H1 (cell line): ENCODE measurements at regions not wholly inside any gene's neighbourhood (a gene's known extent, or its start where the extent isn't known, plus 50 kb on each side); places are given as distances from the start of the nearest gene placed in this dataset.

Source experiments
- ASH2L ChIP-seq: fragments of 200-600, 300-600 bp; sonication (generic); IDR thresholded peaks from one replicate; pipeline ENCODE4 v1.7.1; 2017; ENCODE audit warnings: low read length
- BACH1 ChIP-seq: IDR thresholded peaks from 2 replicates; pipeline ENCODE4 v1.6.1; 2012; ENCODE audit warnings: low read length, improper control_type of control experiment
- EGR1 ChIP-seq: IDR thresholded peaks from 2 replicates; pipeline ENCODE4 v1.6.1; 2011; ENCODE audit warnings: low read depth, low read length, borderline replicate concordance
- EP300 ChIP-seq, 2 experiments: IDR thresholded peaks; 1 replicate in 1 of 2; 2 replicates in 1 of 2; pipeline ENCODE4 v1.6.1; 2011 to 2012; ENCODE audit warnings: low read depth in 2 of 2, low read length in 2 of 2, mild to moderate bottlenecking in 2 of 2, borderline replicate concordance in 1 of 2, inconsistent platforms in 1 of 2, moderate library complexity in 1 of 2
- EZH2 ChIP-seq: fragments of 200-600 bp; sonication (generic); IDR thresholded peaks from 2 replicates; pipeline ENCODE4 v1.7.1; 2012; ENCODE audit warnings: low read depth, mild to moderate bottlenecking, moderate library complexity, low read length, inconsistent platforms; ENCODE audit not compliant: severe bottlenecking
- JUND ChIP-seq: IDR thresholded peaks from 2 replicates; pipeline ENCODE4 v1.6.1; 2011; ENCODE audit warnings: mild to moderate bottlenecking, improper control_type of control experiment, low read length
- POLR2A ChIP-seq, 2 experiments: IDR thresholded peaks; 1 replicate in 1 of 2; 2 replicates in 1 of 2; pipeline ENCODE4 v1.6.1; 2011; ENCODE audit warnings: low read depth in 2 of 2, low read length in 2 of 2, mild to moderate bottlenecking in 2 of 2; ENCODE audit errors: control extremely low read depth in 1 of 2
- RAD21 ChIP-seq, 2 experiments: IDR thresholded peaks in 1 of 2; conservative IDR thresholded peaks in 1 of 2; 2 replicates each; pipeline ENCODE4 v1.6.1; 2011; ENCODE audit warnings: low read depth in 2 of 2, low read length in 2 of 2, improper control_type of control experiment in 1 of 2, inconsistent platforms in 1 of 2, mild to moderate bottlenecking in 1 of 2, moderate library complexity in 1 of 2
- TAF7 ChIP-seq: optimal IDR thresholded peaks from 2 replicates; pipeline ENCODE3; 2011; ENCODE audit warnings: low read depth, mild to moderate bottlenecking, inconsistent platforms, low read length, moderate library complexity, borderline replicate concordance
- YY1 ChIP-seq: IDR thresholded peaks from 2 replicates; pipeline ENCODE4 v1.6.1; 2011; ENCODE audit warnings: low read depth, mild to moderate bottlenecking, low read length
- TF ChIP-seq, protein P1 (sequence below), 3 experiments: IDR thresholded peaks; 1 replicate in 2 of 3; 2 replicates in 1 of 3; pipeline versions ENCODE4 v1.5.1 to v1.6.1; 2011; ENCODE audit warnings: low read length in 3 of 3, mild to moderate bottlenecking in 3 of 3, inconsistent platforms in 2 of 3, low read depth in 1 of 3, moderate library complexity in 1 of 3; ENCODE audit not compliant: insufficient read depth in 1 of 3; ENCODE audit errors: control extremely low read depth in 1 of 3
- TF ChIP-seq, protein P2 (sequence below): IDR thresholded peaks from 2 replicates; pipeline ENCODE4 v1.6.1; 2012; ENCODE audit warnings: inconsistent platforms
- TF ChIP-seq, protein P3 (sequence below): IDR thresholded peaks from 2 replicates; pipeline ENCODE4 v1.6.1; 2011; ENCODE audit warnings: low read length, improper control_type of control experiment
- TF ChIP-seq, protein P4 (sequence below): IDR thresholded peaks from 2 replicates; pipeline ENCODE4 v1.6.1; 2012; ENCODE audit warnings: low read length, inconsistent platforms

DNA sequence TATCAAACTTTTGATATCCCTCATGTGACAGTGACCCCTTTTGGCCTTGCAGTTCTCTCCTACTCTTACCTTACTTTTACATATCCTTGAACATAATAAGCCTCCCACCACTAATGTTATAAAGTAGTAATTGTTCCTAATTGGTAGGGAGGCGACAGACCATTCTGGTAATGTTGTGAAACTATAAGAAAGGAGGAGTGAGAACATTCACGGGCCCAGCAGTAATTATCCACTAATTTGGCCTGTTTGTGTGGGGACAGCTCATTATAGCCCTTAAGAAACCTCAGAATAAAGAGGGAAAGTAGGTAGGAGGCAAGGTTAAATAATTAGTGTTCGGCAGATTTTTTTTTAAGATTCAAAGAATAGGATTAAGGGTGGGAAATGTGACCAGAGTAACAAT lies 1046.5 kb upstream of the ARRDC3 start:
- TF ChIP-seq, protein P1, sequence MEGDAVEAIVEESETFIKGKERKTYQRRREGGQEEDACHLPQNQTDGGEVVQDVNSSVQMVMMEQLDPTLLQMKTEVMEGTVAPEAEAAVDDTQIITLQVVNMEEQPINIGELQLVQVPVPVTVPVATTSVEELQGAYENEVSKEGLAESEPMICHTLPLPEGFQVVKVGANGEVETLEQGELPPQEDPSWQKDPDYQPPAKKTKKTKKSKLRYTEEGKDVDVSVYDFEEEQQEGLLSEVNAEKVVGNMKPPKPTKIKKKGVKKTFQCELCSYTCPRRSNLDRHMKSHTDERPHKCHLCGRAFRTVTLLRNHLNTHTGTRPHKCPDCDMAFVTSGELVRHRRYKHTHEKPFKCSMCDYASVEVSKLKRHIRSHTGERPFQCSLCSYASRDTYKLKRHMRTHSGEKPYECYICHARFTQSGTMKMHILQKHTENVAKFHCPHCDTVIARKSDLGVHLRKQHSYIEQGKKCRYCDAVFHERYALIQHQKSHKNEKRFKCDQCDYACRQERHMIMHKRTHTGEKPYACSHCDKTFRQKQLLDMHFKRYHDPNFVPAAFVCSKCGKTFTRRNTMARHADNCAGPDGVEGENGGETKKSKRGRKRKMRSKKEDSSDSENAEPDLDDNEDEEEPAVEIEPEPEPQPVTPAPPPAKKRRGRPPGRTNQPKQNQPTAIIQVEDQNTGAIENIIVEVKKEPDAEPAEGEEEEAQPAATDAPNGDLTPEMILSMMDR (IDR thresholded peaks at IDR 0.05; ENCODE audit: control extremely low read depth in 1 of 3, insufficient read depth in 1 of 3, low read depth in 1 of 3, low read length in 3 of 3): no peak
- TF ChIP-seq POLR2A (IDR thresholded peaks at IDR 0.05; ENCODE audit: control extremely low read depth in 1 of 2, low read depth in 2 of 2, low read length in 2 of 2) (no peak), RAD21 (IDR thresholded peaks at IDR 0.05 in 1 of 2, conservative IDR thresholded peaks at IDR 0.05 in 1 of 2; ENCODE audit: low read depth in 2 of 2, low read length in 2 of 2) (no peak), JUND (no peak), YY1 (no peak), EGR1 (no peak), TAF7 (no peak), EZH2 (no peak), ASH2L (no peak), BACH1 (no peak), EP300 (IDR thresholded peaks at IDR 0.05; ENCODE audit: borderline replicate concordance in 1 of 2, low read depth in 2 of 2, low read length in 2 of 2) (no peak)
- TF ChIP-seq, protein P2, sequence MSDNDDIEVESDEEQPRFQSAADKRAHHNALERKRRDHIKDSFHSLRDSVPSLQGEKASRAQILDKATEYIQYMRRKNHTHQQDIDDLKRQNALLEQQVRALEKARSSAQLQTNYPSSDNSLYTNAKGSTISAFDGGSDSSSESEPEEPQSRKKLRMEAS: no peak
- TF ChIP-seq, protein P3, sequence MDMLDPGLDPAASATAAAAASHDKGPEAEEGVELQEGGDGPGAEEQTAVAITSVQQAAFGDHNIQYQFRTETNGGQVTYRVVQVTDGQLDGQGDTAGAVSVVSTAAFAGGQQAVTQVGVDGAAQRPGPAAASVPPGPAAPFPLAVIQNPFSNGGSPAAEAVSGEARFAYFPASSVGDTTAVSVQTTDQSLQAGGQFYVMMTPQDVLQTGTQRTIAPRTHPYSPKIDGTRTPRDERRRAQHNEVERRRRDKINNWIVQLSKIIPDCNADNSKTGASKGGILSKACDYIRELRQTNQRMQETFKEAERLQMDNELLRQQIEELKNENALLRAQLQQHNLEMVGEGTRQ: no peak
- TF ChIP-seq, protein P4, sequence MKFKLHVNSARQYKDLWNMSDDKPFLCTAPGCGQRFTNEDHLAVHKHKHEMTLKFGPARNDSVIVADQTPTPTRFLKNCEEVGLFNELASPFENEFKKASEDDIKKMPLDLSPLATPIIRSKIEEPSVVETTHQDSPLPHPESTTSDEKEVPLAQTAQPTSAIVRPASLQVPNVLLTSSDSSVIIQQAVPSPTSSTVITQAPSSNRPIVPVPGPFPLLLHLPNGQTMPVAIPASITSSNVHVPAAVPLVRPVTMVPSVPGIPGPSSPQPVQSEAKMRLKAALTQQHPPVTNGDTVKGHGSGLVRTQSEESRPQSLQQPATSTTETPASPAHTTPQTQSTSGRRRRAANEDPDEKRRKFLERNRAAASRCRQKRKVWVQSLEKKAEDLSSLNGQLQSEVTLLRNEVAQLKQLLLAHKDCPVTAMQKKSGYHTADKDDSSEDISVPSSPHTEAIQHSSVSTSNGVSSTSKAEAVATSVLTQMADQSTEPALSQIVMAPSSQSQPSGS: no peak
